ENCODE measurements at regions not wholly inside any gene's neighbourhood (a gene's known extent, or its start where the extent isn't known, plus 50 kb on each side); places are given as distances from the start of the nearest gene placed in this dataset.

GRCh38 chr20:19078448-19079373 lies 133.7 kb upstream of the SLC24A3 start:
- Histone ChIP-seq H3K9ac (ENCODE audit: insufficient read depth in 1 of 2, low read length in 2 of 2) (no peak overlapping the region), H3K9me3 (ENCODE audit: control insufficient read depth in 4 of 4, insufficient read depth in 3 of 4, low read length in 3 of 4) (no peaks in the 10 kb centered on the region), H3K27ac (ENCODE audit: low read depth in 1 of 2, low read length in 1 of 2) (no peak overlapping the region), H3K4me3 (no peak overlapping the region), H3K4me1 (ENCODE audit: control insufficient read depth in 5 of 5, insufficient read depth in 5 of 5, low read length in 5 of 5) (no peaks in the 10 kb centered on the region), H3K36me3 (ENCODE audit: control insufficient read depth in 4 of 4, insufficient read depth in 4 of 4, low read length in 4 of 4) (no peaks in the 10 kb centered on the region), H3K27me3 (ENCODE audit: control insufficient read depth in 3 of 3, insufficient read depth in 3 of 3, low read length in 2 of 3) (peaks cover 0 to 3% (median 0%) of the 10 kb centered on the region in 3 donors)
- ATAC-seq (ENCODE audit: insufficient read depth, low FRiP score) (no peak), DNase-seq (no peak)
- 87 to 88% methylated on average over 7 of the region's 7 CpGs for WGBS, 2 donors
- TF ChIP-seq CTCF (IDR thresholded peaks at IDR 0.05; ENCODE audit: control extremely low read depth, extremely low read depth): no peak

GRCh38 chr20:19079536-19080299 lies 132.7 kb upstream of the SLC24A3 start:
- peak in 2 of 3 donors; percentile 19 to 35 for DNase-seq
- no peaks in the 10 kb centered on the region for H3K4me1 ChIP-seq (ENCODE audit: control insufficient read depth in 5 of 5, insufficient read depth in 5 of 5, low read length in 5 of 5)
- ATAC-seq (ENCODE audit: insufficient read depth, low FRiP score): no peak
- no peak overlapping the region for H3K4me3 ChIP-seq
- H3K9ac ChIP-seq (ENCODE audit: insufficient read depth in 1 of 2, low read length in 2 of 2): no peak overlapping the region
- 52 to 63% methylated on average over 10 of the region's 10 CpGs for WGBS, 2 donors
- peaks cover 0 to 3% (median 0%) of the 10 kb centered on the region in 3 donors for H3K27me3 ChIP-seq (ENCODE audit: control insufficient read depth in 3 of 3, insufficient read depth in 3 of 3, low read length in 2 of 3)
- H3K36me3 ChIP-seq (ENCODE audit: control insufficient read depth in 4 of 4, insufficient read depth in 4 of 4, low read length in 4 of 4): no peaks in the 10 kb centered on the region
- no peak overlapping the region for H3K27ac ChIP-seq (ENCODE audit: low read depth in 1 of 2, low read length in 1 of 2)
- H3K9me3 ChIP-seq (ENCODE audit: control insufficient read depth in 4 of 4, insufficient read depth in 3 of 4, low read length in 3 of 4): no peaks in the 10 kb centered on the region
- TF ChIP-seq CTCF (IDR thresholded peaks at IDR 0.05; ENCODE audit: control extremely low read depth, extremely low read depth): no peak

- 67 to 81% methylated on average over 1 of the region's 1 CpG for WGBS, 2 donors
- no peaks in the 10 kb centered on the region for H3K9me3 ChIP-seq (ENCODE audit: control insufficient read depth in 4 of 4, insufficient read depth in 3 of 4, low read length in 3 of 4)
- ATAC-seq (ENCODE audit: insufficient read depth, low FRiP score): no peak
These were observed 130.5 kb upstream of the SLC24A3 start for GRCh38 chr20:19081937-19082336.

More at GRCh38 chr20:19081937-19082336, 130.5 kb upstream of the SLC24A3 start:
- TF ChIP-seq CTCF (IDR thresholded peaks at IDR 0.05; ENCODE audit: control extremely low read depth, extremely low read depth): no peak
- no peaks in the 10 kb centered on the region for H3K36me3 ChIP-seq (ENCODE audit: control insufficient read depth in 4 of 4, insufficient read depth in 4 of 4, low read length in 4 of 4)
- peaks cover 0 to 3% (median 0%) of the 10 kb centered on the region in 3 donors for H3K27me3 ChIP-seq (ENCODE audit: control insufficient read depth in 3 of 3, insufficient read depth in 3 of 3, low read length in 2 of 3)
- H3K9ac ChIP-seq (ENCODE audit: insufficient read depth in 1 of 2, low read length in 2 of 2): no peak overlapping the region
- no peak overlapping the region for H3K27ac ChIP-seq (ENCODE audit: low read depth in 1 of 2, low read length in 1 of 2)
- H3K4me3 ChIP-seq: no peak overlapping the region
- DNase-seq: no peak
- H3K4me1 ChIP-seq (ENCODE audit: control insufficient read depth in 5 of 5, insufficient read depth in 5 of 5, low read length in 5 of 5): no peaks in the 10 kb centered on the region
